Stomach (tissue), 4 donors: ENCODE measurements at regions not wholly inside any gene's neighbourhood (a gene's known extent, or its start where the extent isn't known, plus 50 kb on each side); places are given as distances from the start of the nearest gene placed in this dataset.

ENCODE experiments used
- CTCF ChIP-seq, 7 experiments: fragments of 450-650 bp in 4 of 7; fragments of 200-600 bp in 3 of 7; sonication (generic) in 3 of 7; IDR thresholded peaks; one replicate each; pipeline ENCODE4 v1.5.1; 2016 to 2019; ENCODE audit warnings: antibody characterized with exemption in 7 of 7, control low read depth in 2 of 7, mild to moderate bottlenecking in 1 of 7
- POLR2A ChIP-seq, 4 donors: fragments of 450-650 bp; IDR thresholded peaks; one replicate each; pipeline ENCODE4 v1.6.1; 2016; ENCODE audit warnings: antibody characterized with exemption in 4 of 4, control low read depth in 2 of 4, mild to moderate bottlenecking in 1 of 4, moderate library complexity in 1 of 4

DNA sequence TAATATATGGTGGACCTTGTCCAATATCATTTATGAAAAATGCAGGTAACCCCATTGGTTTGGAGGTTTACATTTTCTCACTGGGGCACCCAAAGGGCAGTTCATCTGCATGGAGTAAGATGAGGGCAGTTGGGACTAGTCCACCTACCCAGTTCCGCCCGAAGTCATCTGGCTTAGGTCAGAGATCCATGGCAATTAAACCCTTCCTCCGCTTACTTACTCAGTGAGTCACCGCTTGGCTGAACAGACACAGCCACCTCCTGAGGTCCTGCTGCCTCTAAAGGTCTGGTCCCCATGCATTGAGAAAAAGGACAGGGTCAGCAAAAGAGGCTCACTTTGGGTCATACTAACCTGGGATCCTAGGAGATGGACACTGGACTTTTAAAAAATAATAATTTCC, 102.9 kb upstream of the PRL start:
- TF ChIP-seq CTCF (IDR thresholded peaks at IDR 0.05), result no peak
- TF ChIP-seq POLR2A (IDR thresholded peaks at IDR 0.05), result no peak
